Immature natural killer cell (primary cell): ENCODE measurements at regions not wholly inside any gene's neighbourhood (a gene's known extent, or its start where the extent isn't known, plus 50 kb on each side); places are given as distances from the start of the nearest gene placed in this dataset.
"Not testable (repeated sequence)": the region's sequence is repeated elsewhere in the genome, so short reads cannot be mapped to it uniquely, and the experiment has no call there.

Source experiments
- DNase-seq, 3 donors: peaks; one replicate each; pipeline ENCODE4 v3.0.0; 2022; ENCODE audit warnings: mixed read lengths in 1 of 3
- H3K27ac Mint-ChIP-seq, 6 donors: one replicate each; pipeline ENCODE4 v1.8.0; 2020; ENCODE audit warnings: mixed read lengths in 6 of 6, mild to moderate bottlenecking in 5 of 6, inconsistent platforms in 4 of 6, moderate library complexity in 3 of 6
- H3K27me3 Mint-ChIP-seq, 3 donors: one replicate each; pipeline ENCODE4 v1.8.0; 2020 to 2021; ENCODE audit warnings: low read depth in 3 of 3, mild to moderate bottlenecking in 3 of 3, mixed read lengths in 3 of 3, moderate library complexity in 3 of 3, inconsistent platforms in 1 of 3
- H3K36me3 Mint-ChIP-seq, 3 donors: one replicate each; pipeline ENCODE4 v1.8.0; 2020; ENCODE audit warnings: mixed read lengths in 3 of 3, inconsistent platforms in 2 of 3, mild to moderate bottlenecking in 2 of 3
- H3K4me1 Mint-ChIP-seq, 2 donors: one replicate each; pipeline ENCODE4 v1.8.0; 2020; ENCODE audit warnings: inconsistent platforms in 2 of 2, mild to moderate bottlenecking in 2 of 2, mixed read lengths in 2 of 2, moderate library complexity in 1 of 2
- H3K4me3 Mint-ChIP-seq, 5 donors: one replicate each; pipeline ENCODE4 v1.8.0; 2020; ENCODE audit warnings: mild to moderate bottlenecking in 5 of 5, mixed read lengths in 5 of 5, inconsistent platforms in 3 of 5, moderate library complexity in 3 of 5
- H3K9me3 Mint-ChIP-seq, 6 donors: one replicate each; pipeline ENCODE4 v1.8.0; 2020; ENCODE audit warnings: mild to moderate bottlenecking in 6 of 6, mixed read lengths in 6 of 6, inconsistent platforms in 4 of 6, moderate library complexity in 3 of 6

DNA sequence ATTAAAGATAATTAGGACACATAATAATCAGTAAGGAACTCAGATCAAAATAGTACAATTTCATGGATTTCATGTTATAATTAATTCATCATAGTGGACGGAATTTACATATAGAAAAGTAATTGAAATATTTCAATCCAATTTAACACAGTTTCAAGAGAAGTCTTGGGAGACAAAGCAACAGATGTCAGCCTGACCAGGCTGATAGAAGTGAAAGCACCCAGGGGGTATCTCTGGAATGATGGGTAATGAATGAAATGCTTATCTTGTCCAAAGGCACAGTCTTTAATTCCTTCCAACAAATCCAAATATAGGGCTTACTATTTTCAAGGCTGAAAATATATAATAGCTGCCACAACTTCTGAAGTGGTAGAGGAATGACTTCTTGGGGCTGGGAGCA, 629.3 kb upstream of the RGMB start:
- H3K4me3 Mint-ChIP-seq, result no peak overlapping the region
- H3K27me3 Mint-ChIP-seq, result no peaks in the 10 kb centered on the region
- H3K4me1 Mint-ChIP-seq, result no peaks in the 10 kb centered on the region
- H3K27ac Mint-ChIP-seq, result no peak overlapping the region
- H3K36me3 Mint-ChIP-seq, result no peaks in the 10 kb centered on the region
- H3K9me3 Mint-ChIP-seq, result peaks cover 0 to 11% (median 4%) of the 10 kb centered on the region in 6 donors
- no peak for DNase-seq

DNA sequence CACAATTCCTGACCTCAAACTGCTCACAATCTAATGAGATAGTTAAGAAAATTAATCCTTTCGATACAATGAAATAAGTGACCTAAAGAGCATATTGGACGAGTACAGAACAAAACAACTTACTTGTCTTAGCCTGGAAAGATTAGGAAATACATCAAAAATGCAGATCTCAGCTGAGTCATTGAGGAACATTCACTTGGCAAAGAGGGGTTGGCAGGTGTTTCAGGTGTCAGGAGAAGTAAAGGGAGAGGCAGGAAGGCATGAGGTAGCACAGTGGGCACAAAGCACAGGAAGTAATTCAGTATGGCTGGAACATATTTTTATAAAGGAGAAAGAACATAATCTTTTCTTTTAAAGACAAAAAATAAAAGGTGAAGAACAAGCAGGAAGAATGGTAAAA, 628.8 kb upstream of the RGMB start:
- peaks cover 0 to 13% (median 4%) of the 10 kb centered on the region in 6 donors for H3K9me3 Mint-ChIP-seq
- no peak overlapping the region for H3K27ac Mint-ChIP-seq
- no peak for DNase-seq
- no peaks in the 10 kb centered on the region for H3K4me1 Mint-ChIP-seq
- no peaks in the 10 kb centered on the region for H3K27me3 Mint-ChIP-seq
- H3K36me3 Mint-ChIP-seq, result no peaks in the 10 kb centered on the region
- no peak overlapping the region for H3K4me3 Mint-ChIP-seq

DNA sequence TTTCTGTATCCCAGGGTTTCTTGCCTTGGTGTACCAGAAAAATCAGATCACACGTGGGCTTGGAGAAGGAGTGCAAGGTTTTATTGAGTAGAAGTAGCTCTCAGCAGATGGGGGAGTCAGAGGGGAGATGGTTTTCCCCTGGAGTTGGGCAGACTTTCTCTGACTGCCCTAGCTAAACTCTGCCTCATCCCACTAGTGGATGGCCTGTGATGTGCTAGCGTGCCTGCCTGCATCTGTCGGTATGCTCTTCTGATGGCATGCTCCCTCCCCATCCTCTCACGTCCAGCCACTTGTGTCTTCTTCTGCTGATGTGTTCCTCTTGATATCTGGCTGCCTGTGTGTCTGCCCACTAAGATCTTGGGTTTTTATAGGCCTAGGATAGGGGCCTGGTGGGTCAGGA, 616.1 kb upstream of the RGMB start:
- H3K4me3 Mint-ChIP-seq, result no peak overlapping the region
- no peak overlapping the region for H3K27ac Mint-ChIP-seq
- DNase-seq, result no peak
- H3K36me3 Mint-ChIP-seq, result no peaks in the 10 kb centered on the region
- peaks cover 0 to 16% (median 6%) of the 10 kb centered on the region in 6 donors for H3K9me3 Mint-ChIP-seq
- H3K4me1 Mint-ChIP-seq, result no peaks in the 10 kb centered on the region
- peaks cover 0 to 2% (median 1%) of the 10 kb centered on the region in 3 donors for H3K27me3 Mint-ChIP-seq

DNA sequence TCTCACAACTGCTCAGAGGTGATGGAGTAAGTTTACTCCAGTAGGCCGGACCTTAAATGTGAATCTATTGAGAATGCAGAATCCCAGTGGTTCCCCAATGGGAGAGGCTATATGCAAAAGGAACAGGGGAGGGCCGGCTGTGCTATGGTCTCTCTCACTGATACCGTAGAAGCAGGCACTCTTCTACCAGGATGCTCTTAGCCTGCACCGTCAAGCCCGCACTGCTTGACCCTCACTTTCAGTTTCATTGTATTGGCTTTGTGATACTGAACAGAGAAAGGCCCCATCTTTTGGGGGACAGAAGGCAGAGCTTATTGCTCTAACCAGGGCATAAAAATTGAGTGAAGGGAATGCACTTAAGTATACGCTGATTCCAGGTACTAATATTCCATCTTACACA, 615.0 kb upstream of the RGMB start:
- H3K4me3 Mint-ChIP-seq, result no peak overlapping the region
- H3K36me3 Mint-ChIP-seq, result no peaks in the 10 kb centered on the region
- no peak overlapping the region for H3K27ac Mint-ChIP-seq
- no peaks in the 10 kb centered on the region for H3K4me1 Mint-ChIP-seq
- H3K27me3 Mint-ChIP-seq, result peaks cover 0 to 2% (median 1%) of the 10 kb centered on the region in 3 donors
- peaks cover 0 to 10% (median 6%) of the 10 kb centered on the region in 6 donors for H3K9me3 Mint-ChIP-seq
- DNase-seq, result no peak

DNA sequence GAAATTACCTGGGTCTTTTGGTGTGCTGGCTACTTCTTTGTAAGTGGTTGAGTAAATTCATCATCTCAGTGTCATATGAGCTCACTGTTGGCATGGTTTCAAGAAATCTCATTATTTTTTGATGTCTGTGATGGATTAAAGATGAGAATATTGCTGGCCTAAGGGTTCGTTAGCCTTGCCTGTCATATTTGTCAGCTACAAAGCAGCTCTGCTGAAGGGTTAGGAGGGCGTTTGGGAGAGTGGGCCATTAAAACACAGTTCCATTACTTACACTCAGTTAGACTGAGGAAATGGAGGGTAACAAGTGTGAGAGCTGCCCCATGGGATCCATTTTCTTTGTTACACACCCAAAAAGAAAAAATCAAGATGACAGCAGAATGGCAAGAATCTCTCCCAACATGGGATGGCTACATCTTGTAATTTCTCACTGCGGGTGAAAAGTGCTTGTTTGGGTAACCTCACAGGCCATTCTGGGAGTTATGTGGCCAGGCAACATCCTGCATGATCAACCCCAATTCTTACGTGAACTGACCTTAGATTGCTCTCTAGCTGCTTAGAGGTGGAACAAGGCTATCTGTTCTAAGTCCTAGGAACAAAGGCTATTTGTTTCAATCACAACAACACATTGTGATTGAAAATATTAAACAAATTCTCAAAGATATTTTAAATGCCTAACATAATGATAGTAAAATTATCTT, 609.5 kb upstream of the RGMB start:
- Mint-ChIP-seq H3K36me3 (no peaks in the 10 kb centered on the region), H3K9me3 (peaks cover 0 to 4% (median under 1%) of the 10 kb centered on the region in 6 donors), H3K4me3 (no peak overlapping the region), H3K27ac (no peak overlapping the region), H3K27me3 (no peaks in the 10 kb centered on the region), H3K4me1 (no peaks in the 10 kb centered on the region)
- no peak for DNase-seq

DNA sequence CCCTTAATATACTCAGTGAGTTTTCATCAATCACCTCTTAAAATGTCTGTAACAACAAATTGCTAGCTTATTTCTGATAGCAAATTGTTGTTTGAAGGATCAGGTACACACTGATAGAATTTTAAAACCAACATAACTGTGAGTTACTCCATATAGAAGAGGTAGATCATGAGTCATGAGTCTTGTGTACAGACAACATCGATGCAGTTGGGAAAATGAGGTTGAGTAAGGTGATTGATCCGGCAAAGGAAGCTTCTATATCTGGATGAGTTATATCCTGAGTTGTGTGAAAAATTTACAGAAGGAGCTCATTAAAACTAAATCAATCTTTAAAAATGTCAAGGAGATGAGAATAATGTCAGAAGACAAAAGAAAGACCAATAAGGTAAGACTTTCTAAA, 604.6 kb upstream of the RGMB start:
- Mint-ChIP-seq H3K4me1 (no peaks in the 10 kb centered on the region), H3K4me3 (no peak overlapping the region), H3K27me3 (no peaks in the 10 kb centered on the region), H3K27ac (no peak overlapping the region), H3K9me3 (peaks cover 0 to 4% (median 0%) of the 10 kb centered on the region in 6 donors), H3K36me3 (no peaks in the 10 kb centered on the region)
- no peak for DNase-seq

DNA sequence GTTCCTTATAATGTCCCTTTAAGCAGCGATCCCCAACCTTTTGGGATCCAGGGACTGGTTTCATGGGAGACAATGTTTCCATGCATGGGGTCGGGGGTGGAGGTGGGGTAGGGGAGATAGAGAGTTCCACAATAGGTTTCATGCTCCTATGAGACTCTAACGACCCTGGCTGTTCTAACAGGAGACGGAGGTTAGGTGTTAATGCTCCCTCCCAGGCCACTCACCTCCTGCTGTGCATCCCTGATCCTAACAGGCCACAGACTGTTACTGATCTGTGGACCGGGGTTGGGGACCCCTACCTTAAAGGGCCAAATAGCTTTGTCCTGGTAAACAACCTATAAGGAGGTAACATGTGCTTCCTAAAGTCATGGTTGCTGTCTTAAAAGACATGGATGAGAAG, 602.5 kb upstream of the RGMB start:
- no peaks in the 10 kb centered on the region for H3K36me3 Mint-ChIP-seq
- peaks cover 0 to 4% (median 0%) of the 10 kb centered on the region in 6 donors for H3K9me3 Mint-ChIP-seq

DNA sequence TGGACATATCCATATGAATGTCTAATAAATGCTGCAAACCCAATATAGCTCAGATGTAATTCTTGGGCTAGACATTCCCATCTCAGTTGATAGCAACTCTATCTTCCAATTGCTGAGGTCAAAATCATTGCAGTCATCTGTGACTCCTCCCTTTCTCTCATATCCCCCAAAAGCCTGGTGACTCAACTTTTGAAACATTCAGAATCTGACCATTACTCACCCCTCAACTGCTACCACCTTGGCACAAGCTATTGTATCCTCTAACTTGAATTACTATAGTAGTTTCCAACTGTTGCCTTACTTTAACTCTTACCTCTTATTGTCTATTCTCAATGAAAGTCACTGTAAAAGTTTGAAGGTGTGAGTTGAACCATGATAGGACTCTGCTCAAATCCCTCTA, 600.1 kb upstream of the RGMB start:
- Mint-ChIP-seq H3K4me3 (no peak overlapping the region), H3K27ac (no peak overlapping the region), H3K27me3 (no peaks in the 10 kb centered on the region), H3K36me3 (no peaks in the 10 kb centered on the region), H3K9me3 (peaks cover 1 to 7% (median 2%) of the 10 kb centered on the region in 6 donors), H3K4me1 (no peaks in the 10 kb centered on the region)
- DNase-seq, result no peak

More for the DNA sequence above, 602.5 kb upstream of the RGMB start:
- Mint-ChIP-seq H3K27ac (no peak overlapping the region), H3K27me3 (no peaks in the 10 kb centered on the region), H3K4me1 (no peaks in the 10 kb centered on the region), H3K4me3 (no peak overlapping the region)
- DNase-seq, result no peak

DNA sequence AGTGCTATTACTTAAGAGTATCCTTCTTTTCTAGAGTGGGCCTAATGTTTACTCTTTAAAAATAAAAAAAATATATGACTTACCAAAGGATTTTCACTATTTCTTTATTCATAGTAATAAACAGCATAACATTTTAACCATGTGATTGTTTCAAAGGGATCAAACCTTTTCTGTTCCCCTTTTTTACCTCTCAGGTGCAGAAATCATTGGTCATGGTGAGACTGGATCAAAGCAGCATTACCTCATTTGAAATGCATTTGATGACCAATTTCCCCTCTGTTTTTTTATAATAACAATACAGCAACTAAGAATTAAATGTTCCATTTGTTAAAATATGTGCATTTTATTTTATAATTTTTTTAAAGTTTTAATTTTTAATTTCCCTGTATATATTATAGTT, 598.0 kb upstream of the RGMB start:
- no peak for DNase-seq
- no peaks in the 10 kb centered on the region for H3K36me3 Mint-ChIP-seq
- H3K4me1 Mint-ChIP-seq, result no peaks in the 10 kb centered on the region
- no peak overlapping the region for H3K4me3 Mint-ChIP-seq
- peaks cover 0 to 2% (median 0%) of the 10 kb centered on the region in 3 donors for H3K27me3 Mint-ChIP-seq
- H3K27ac Mint-ChIP-seq, result no peak overlapping the region
- peaks cover 1 to 13% (median 7%) of the 10 kb centered on the region in 6 donors for H3K9me3 Mint-ChIP-seq

DNA sequence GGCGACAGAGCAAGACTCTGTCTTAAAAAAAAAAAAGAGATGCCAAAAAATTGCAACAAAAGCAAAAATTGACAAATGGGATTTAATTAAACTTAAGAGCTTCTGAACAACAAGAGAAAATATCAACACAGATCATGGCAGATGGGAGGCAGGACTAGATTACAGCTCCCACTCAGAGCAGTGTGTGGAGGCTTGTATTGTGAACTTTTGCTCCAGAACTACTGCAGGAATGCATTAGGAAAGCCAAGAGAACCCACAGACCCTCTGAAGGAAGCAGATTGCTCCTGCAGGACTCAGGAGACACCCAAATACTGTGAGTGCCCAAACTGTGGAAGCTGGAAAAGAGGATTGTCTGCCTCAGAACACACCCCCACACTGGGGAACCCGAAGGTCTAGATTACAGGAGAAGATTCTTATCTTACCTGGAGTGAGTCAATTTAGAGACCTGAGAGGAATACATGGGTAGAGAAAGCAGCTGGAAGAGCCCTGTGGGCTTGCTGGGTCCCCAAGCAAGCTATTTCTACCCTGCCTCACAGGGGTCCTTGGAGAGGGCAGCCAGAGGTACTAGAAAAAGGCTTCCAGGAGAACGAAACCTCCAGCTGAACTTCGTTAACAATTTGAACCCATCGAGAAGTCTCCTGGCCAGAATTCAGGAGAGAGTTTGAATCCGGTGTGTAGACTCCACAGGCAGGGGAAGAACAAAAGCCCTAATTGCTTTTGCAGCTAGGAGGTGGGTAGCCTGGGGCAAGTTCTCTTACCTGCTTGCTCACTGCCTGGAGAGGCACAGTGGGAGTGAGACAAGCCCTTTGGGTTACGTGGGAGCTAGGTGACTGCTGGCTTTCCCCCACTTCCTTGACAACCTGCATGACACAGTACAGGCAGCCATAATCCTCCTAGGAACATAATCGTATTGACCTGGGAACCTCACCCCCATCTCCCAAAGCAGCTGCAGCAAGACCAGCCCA, 593.4 kb upstream of the RGMB start:
- Mint-ChIP-seq H3K9me3 (peaks cover 13 to 23% (median 15%) of the 10 kb centered on the region in 6 donors), H3K4me3 (no peak overlapping the region), H3K27me3 (peaks cover 0 to 2% (median 0%) of the 10 kb centered on the region in 3 donors), H3K36me3 (no peaks in the 10 kb centered on the region), H3K4me1 (no peaks in the 10 kb centered on the region), H3K27ac (no peak overlapping the region)
- DNase-seq, result no peak

DNA sequence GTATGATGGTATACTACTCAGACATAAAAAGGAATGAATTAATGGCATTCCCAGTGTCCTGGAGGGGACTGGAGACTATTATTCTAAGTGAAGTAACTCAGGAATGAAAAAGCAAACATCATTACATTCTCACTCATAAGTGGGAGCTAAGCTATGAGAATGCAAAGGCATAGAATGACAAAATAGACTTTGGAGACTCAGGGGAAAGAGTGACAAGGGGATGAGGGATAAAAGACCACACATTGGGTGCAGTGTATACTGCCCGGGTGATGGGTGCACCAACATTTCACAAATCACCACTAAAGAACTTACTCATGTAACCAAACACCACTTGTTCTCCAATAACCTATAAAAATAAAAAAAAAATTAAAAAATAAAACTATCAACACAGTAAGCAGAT, 587.3 kb upstream of the RGMB start:
- Mint-ChIP-seq H3K36me3 (no peaks in the 10 kb centered on the region), H3K4me1 (no peaks in the 10 kb centered on the region), H3K27me3 (no peaks in the 10 kb centered on the region), H3K27ac (no peak overlapping the region), H3K4me3 (no peak overlapping the region), H3K9me3 (peaks cover 3 to 17% (median 8%) of the 10 kb centered on the region in 6 donors)
- DNase-seq, result no peak

DNA sequence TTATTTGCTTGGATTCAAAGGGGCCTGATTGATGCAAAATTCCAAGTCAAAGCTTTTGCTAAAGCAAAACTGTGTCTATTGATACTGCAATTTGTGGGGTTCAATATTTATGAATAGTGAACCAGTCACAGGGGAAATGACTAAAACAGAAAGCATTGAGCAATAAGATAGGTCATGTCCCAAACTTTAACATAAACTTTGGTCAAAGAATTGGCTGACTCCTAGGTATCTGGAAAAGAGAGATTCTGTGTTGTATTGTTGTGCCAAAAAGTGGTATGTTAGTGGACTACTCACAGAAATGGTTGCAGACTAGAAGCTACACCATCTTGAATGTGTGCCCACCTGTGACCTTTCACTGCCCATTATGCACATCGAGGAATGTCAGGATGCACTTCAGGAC, 585.5 kb upstream of the RGMB start:
- H3K27me3 Mint-ChIP-seq, result peaks cover 0 to 2% (median 0%) of the 10 kb centered on the region in 3 donors
- no peak for DNase-seq
- H3K4me3 Mint-ChIP-seq, result no peak overlapping the region
- H3K4me1 Mint-ChIP-seq, result no peaks in the 10 kb centered on the region
- peaks cover 0 to 15% (median 6%) of the 10 kb centered on the region in 6 donors for H3K9me3 Mint-ChIP-seq
- no peaks in the 10 kb centered on the region for H3K36me3 Mint-ChIP-seq
- H3K27ac Mint-ChIP-seq, result no peak overlapping the region

DNA sequence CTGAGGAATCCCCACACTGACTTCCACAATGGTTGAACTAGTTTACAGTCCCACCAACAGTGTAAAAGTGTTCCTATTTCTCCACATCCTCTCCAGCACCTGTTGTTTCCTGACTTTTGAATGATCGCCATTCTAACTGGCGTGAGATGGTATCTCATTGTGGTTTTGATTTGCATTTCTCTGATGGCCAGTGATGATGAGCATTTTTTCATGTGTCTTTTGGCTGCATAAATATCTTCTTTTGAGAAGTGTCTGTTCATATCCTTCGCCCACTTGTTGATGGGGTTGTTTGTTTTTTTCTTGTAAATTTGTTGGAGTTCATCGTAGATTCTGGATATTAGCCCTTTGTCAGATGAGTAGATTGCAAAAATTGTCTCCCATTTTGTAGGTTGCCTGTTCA, 583.1 kb upstream of the RGMB start:
- H3K4me3 Mint-ChIP-seq, result not testable (repeated sequence)

More for the DNA sequence above, 583.1 kb upstream of the RGMB start:
- DNase-seq, H3K27me3 Mint-ChIP-seq, H3K4me1 Mint-ChIP-seq, H3K27ac Mint-ChIP-seq, H3K36me3 Mint-ChIP-seq: not testable (repeated sequence)
- peaks cover 0 to 13% (median 4%) of the 10 kb centered on the region in 6 donors for H3K9me3 Mint-ChIP-seq
